ENCODE measurements at regions not wholly inside any gene's neighbourhood (a gene's known extent, or its start where the extent isn't known, plus 50 kb on each side); places are given as distances from the start of the nearest gene placed in this dataset.

DNA sequence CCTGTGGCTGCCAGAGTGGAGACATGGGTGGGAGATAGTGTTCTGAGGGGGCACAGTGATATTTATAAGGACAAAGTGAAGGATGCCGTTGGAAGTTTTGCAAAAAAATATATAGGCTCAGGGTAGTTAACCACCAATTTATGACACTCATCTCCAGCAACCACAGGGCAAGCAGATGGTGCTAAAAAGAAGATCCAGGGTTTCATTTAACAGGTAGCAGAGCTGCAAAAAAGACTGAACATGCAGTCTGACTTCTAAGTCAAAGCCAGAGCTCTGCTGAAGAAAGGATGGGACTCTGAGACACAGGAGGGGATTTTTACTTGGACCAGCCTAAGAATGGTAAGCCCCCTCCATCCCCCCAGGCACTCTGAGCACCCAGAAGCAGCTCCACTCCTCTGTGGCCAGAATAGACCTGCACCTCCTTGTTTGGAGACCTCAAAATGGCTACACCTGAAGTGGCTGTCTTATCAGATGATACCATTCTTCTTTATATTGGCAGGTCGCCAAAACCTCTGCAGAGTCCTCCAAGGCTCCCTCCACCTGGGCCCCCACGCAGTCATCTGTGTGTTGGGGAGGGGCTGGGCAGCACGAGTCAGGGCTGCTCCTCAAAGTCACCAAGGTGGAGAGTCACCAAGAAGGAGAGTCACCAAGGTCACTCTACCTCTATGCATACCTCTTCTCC is 161.4 kb upstream of the FAM9B start:
- DNase-seq (ENCODE audit: low read depth in 3 of 3): no peak

DNA sequence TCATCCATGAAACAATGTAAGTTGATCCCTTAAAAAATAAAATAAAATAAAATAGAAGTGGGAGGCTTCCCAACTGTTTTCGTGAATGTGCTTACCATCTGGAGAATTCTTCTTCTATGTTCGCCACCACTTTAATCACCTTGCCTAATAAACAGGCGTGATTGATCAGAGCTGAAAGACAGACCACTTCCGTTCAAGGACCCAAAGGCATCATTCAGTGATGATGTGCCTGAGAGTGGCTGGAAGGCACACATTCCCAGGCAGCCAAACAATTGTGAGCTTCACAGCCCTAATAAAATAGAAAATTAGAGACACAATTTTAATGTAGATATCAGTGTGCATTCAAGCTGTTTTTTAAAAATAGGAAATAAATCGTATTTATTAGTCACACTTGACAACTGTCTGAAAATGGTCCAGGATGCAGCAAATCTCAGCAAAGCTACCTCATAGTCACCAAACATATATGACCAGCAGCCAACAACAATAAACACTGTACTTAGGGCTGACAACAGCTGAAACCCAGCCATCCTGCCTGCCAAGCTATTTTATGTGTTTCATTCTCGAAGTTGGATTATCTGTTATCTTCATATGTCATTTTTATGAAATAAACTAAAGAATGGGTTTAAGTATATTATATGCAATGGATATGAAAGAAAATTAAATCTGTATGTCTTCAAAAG is 163.2 kb upstream of the FAM9B start:
- DNase-seq (ENCODE audit: low read depth in 3 of 3): no peak

DNA sequence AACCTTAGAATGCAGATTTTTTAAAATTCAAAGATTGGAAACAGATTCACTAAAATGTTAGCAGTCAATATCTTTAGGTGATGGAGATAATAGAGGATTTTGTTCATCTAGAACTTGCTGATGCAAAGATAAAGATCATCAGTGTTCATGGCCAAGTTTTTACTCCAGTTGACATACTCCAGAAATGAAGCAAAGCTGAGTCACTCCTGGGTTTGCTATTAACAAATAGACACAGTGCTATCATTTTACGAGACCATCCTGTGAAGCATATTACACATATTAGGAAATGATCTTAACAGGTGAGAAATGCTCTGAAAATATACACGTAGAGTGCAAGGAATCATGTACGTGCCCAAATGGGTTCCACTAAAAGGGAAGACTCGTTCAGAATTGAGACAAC is 170.6 kb upstream of the FAM9B start:
- DNase-seq (ENCODE audit: low read depth in 3 of 3): no peak

DNA sequence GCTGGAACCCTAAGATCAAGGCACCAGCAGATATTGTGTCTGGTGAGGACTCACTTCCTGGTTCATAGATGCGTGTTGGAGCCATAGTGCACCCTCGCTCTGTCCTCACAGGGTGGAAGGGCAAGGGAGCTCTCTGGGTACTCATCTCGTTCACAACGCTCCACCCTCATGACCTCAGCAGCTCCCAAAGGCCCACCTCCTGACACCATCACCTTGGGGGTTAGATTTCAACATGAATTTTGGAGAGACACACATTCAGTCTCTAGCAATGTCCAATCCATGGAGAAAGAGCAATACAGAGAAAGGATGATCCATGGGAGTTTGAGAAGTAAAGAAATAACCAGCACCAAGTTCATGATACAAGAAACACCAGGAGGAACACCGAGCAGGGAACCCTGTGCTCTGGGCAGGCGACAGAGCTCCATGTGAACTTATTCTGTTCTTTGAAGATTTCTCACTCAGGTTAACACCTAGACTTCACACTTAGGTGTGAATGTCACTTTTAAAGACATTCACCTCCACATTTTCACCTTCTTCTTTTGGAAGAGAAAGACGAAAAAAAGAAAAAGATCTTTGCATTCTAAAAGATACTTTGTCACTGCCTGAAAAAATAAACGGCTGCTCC is 171.8 kb upstream of the FAM9B start:
- no peak for DNase-seq (ENCODE audit: low read depth in 3 of 3)

DNA sequence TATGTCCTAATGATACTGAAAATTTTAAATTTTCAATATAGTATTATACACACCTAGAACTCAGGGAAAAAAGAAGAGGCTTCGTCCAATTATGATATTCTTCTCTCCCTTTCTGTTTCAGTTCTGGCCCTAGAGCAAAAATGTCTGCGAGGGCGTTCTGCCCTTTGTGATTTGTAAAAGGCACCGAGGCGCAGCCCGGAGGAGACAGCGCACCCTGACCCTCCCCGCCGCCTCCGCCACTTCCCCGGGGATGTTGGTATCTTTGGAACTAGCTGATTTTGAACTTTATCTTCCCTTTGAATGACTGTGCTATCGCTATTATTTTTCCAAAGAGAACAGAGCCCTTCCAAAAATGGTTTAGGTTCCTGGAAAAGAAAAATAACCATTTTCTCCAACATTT is 173.2 kb upstream of the FAM9B start:
- DNase-seq (ENCODE audit: low read depth in 3 of 3): no peak

DNA sequence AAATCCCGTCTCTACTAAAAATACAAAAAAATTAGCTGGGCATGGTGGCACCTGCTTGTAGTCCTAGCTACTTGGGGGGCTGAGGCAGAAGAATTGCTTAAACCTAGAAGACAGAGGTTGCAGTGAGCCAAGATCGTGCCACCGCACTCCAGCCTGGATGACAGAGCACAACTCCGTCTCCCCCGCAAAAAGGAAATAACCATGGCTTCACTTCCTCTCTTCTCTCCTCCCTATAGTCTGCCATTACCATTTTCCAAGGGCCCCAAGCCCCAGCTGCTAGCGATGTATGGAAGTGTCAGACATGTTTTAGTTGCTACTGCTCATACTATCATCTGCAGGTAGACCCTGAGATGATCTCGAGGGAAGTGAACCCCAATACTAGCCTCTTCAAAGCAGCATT is 177.3 kb upstream of the FAM9B start:
- DNase-seq (ENCODE audit: low read depth in 3 of 3): no peak

DNA sequence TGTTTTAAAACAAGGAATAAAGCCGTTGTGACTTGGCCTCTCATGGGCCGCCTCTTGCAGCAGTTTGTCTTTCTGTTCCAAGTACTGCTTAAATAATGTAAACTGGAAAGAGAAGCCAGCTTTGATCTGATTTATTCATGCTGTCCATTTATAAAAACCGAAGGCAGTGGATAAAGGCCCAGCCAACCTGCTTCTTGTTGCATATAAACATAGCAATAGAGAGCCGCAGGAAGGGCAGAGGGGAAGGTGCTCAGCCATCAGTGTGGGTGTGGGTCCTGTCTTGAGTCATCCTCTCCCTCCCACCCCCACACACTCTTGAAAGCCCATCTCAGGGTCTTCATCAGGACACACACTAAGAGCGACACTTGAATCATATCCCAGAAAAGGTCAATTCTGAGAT is 187.9 kb upstream of the FAM9B start:
- no peak for DNase-seq (ENCODE audit: low read depth in 3 of 3)

DNA sequence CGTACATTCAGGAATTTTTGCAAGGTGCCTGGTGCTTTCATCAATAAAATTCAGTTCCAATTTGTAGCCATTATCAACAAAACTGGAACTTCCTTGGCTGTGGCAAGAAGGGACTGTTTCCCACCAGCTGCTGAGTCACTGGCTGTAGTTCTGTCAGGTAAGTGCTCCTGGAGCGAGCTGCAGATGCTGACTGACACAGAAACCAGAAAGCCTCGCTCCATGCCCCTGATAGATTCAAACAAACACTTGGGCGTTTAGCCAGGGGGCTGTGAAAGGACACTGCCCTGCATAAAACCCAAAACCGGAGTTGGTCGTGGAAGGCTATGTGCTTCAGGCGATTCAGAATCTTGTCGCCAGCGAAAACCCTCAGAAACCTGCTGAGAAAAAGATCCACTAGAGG is 188.4 kb upstream of the FAM9B start:
- DNase-seq (ENCODE audit: low read depth in 3 of 3): no peak

DNA sequence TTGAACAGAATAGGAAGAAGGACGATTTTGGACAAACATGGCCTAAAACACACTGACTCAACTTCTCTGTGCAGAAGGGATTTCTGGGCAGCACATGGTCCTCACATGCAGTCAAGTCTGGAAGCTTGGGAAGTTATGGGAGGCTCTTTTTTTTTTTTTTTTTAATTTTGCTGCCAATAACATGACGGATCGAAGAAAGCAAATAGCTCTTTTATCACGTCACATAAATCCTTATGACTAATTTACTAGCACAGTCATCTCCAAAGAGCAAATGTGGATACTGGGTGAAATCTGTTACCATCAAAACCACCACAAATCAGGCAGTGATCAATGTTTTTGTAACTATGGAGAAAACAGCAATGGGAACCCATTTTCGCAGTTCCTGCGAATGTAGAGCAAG is 193.3 kb upstream of the FAM9B start:
- DNase-seq (ENCODE audit: low read depth in 3 of 3): no peak

DNA sequence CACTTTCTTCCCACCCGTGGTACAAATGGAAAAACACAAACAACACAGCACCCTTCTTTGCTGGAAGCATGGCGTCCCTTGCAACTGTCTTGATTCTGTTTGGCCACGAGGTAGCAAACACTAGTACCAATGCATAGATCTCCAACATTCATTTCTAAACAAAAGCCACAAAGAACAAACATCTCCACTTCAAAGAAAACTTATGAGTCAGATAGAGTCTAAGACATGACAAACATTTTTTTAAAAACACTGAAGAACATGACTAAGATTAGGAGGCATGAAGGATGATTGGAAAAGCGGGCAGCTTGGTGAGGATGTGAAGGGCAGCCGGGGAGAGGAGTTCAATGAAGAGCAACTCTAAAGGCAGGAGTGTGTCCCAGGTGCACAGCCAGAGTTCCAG is 197.6 kb upstream of the FAM9B start:
- no peak for DNase-seq (ENCODE audit: low read depth in 3 of 3)

DNA sequence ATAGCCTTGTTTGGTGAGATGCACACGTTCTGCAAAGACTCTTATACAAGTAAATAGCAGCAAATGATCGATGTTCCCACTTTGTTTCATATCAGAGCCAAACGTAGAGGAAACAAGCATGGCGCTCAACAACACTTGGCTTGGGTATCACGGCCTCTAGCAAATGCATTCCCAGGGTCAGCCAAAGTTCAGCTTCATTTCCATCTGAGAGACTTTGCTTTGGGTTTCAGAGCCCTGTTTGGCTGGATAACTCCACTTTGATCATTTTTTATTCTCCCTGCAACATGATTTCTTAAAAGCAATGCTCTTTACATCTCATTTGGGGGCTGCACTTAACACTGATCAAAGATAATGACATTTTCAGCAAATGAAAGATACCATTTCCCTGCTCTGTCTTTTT is 199.2 kb upstream of the FAM9B start:
- DNase-seq (ENCODE audit: low read depth in 3 of 3): no peak

DNA sequence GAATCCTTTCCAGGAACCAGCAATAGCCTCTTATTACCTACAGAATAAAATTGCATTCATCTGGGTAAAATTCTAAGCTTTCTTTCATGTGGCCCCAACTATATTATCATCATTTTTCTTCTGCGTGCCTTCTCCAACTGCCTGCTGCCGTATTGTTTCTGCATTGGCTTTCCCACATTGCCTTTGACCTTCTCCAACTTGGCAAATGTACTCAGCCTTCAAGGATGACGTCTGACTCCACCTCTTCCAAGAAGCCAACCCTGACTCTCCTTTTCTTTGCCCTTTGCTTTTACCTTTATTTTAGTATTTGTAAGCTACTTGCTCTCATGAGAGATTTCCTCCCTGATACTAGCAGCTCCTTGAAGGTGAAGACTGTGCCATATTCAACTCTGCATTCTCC is 200.4 kb upstream of the FAM9B start:
- no peak for DNase-seq (ENCODE audit: low read depth in 3 of 3)

DNA sequence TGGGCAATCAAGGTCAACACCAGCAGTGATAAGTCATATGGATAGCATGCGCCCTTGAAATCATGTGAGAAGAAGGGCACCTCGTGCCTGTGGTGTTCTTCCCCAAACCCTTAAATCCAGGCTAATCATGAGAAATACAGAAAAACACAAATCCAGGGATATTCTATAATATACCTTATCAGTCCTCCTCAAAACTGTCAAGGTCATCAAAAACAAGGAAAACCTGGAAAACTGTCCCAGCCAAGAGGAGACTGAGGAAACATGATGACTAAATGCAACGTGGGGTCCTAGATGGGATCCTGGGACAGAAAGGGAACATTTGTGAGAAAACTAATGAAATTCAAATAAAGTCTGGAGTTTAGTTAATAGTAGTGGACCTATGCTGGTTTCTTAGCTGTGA is 201.8 kb upstream of the FAM9B start:
- DNase-seq (ENCODE audit: low read depth in 3 of 3): no peak

DNA sequence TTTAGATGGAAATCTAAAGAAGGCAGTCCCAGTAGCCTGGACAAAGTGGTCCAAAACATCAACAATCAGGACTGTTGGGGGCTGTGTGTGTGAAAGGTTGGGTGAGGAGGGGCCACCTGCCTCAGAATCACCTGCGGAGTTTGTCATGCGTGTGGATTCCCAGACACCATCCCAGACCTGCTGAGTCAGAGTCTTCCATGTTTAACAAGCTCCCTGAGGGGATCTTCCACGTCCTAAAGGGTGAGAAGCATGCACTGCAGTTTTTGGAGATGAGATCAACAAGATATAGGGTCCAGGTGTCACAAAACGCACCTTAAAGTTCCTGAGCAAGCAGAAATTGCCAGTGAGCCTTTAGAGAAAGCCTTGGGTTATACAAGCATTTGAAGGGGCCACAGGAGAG is 207.0 kb upstream of the FAM9B start:
- no peak for DNase-seq (ENCODE audit: low read depth in 3 of 3)

DNA sequence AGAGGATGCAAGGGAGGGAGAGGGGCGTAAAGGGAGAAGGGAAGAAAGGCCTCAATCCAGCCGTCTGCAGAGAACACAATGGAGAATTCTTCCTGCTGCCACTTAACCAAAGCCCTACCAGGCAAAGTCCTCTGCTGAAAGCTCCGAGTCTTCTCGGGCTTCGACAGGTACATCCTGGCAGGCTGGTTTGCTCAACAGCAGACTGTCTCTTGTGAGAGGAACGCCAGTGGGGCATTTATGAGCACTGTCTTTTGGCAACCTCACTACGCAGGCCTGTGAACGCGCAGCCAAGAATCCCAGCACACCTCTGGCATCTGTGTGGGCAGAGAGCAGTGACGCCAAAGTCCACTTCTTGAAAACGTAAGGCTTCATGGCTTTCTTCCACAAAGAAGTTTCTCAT is 207.5 kb upstream of the FAM9B start:
- no peak for DNase-seq (ENCODE audit: low read depth in 3 of 3)

DNA sequence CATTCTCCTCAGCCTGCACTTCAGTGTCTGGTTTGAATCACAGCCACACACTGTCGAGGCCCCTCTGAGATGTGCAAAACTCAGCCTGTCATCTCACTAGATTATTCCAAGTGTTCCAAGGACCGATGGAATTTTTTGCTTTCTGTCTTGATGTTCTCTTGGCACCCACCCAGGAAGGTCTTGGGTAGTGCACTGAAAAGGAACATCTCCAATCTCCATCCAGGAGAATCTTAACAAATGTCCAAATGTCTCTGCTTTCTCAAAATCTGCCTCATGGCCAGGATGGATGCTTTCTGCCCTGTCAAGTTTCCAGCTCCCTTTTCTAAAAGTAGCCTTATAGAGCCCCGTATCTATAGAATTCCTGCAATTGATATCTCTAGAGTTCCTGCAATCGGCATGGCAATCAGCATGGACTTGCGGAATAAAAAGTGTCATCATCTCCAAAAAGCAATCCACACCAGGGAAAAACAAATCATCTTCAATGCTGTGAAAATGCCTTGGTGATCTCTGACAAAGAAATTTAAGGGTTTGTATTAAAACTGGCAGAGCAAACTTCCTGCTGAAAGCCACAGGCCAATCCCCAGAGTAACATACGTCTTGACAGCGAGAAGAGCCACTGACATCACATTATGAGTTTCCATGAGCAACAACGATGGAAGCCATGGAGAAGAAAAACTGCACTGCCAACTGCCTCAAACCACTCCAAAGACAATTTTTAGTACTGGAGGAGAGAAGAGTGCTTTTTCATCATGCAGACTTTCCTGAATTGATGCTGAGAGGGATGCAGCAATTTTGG is 215.3 kb upstream of the FAM9B start:
- no peak for DNase-seq (ENCODE audit: low read depth in 3 of 3)

DNA sequence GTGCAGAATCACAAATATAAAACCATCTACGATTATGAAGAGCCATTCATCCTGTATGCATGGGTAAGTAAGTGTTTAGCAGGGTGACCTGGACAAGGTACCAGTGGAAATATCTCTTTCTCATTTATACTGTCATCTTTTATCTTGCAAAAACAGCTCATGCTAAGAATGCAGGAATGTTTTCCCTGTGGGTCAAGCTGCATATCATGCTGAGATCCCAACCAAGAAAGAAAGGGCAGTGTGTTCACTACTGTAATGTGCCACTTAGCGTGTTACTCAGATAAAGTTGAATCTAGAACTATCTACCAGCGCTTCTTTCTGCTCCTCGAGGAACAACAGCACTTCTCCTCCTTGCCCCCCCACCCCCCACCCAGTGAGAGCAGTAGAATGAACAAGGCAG is 212.7 kb upstream of the TBL1X start:
- DNase-seq (ENCODE audit: low read depth in 3 of 3): no peak

DNA sequence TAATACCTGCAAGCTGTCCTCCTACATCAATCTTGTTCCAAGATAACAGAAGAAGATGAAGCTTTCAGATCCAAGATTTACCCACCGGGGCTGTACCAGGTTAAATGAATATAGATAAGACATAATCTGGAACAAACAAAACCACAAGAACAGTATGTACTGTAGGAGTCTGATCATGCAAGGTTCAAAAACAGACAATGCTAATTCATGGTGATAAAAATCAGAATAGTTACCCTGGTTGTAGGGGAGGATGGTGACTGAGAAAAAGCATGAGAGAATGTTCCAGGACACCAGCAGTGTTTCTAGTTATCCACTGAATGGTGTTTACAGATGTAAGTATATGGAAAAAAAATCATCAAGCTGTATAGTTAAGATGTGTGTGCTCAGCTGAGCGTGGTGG is 211.6 kb upstream of the TBL1X start:
- no peak for DNase-seq (ENCODE audit: low read depth in 3 of 3)

DNA sequence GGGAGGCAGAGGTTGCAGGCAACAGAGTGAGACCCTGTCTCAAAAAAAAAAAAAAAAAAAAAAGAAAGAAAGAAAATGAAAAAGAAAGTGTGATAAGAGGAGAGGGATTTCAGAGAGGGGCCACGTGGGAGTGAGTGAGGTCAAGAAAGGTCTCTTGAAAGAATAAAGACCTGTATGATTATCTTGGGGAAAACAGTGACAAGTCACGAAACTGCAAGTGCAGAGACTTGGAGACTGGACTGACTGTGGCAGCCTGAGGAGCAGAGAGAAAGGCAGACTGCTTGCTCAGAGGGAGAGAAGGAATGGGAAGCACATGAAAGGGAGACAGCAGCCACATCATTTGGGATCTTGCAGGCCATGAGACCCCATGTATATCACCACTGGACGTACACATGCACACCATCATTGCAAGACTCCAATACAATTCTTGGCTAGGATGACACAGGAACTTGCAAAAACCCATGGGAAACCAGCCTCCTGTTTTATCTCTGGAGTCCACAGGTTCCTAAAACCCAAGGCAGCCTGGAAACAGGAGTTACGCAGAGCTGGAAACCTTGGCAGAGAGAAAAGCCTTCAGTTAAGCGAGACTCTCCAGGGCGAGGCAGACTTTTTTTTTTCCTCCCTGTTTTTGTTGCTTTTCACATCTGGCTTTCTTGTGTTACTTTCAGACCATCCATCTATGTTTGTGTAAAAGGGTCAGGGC is 207.0 kb upstream of the TBL1X start:
- no peak for DNase-seq (ENCODE audit: low read depth in 3 of 3)

DNA sequence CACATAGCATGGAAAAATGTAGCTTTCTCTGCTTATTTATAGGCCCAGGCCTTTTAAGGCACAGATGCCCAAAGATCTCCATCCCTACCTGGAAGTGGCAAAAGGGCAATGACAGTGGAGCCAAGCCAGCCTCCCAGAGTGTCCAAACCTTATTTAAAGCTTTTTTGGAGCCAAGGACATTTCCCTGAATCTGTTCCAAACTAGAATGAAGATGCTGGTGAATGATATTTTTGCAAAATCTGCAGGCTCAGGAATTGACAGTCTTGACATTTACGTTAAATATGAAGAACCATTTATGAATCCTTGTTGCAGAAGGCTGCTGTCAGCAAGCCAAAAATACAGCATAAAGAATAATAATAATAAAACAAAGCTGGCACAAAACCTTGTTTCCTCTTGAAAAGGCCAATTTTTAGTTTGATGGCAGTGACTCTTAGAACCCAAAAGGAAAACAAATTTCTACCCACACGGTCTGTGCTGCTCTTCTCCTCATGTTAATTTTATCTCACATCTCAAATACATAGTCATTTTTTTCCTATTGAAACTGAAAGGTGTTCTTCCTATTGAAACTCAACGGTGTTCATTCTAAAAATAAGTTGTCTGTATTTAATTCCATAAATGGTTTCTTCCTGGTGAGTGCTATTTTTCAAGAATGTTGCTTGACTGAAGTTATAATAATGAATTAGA is 206.3 kb upstream of the TBL1X start:
- no peak for DNase-seq (ENCODE audit: low read depth in 3 of 3)

DNA sequence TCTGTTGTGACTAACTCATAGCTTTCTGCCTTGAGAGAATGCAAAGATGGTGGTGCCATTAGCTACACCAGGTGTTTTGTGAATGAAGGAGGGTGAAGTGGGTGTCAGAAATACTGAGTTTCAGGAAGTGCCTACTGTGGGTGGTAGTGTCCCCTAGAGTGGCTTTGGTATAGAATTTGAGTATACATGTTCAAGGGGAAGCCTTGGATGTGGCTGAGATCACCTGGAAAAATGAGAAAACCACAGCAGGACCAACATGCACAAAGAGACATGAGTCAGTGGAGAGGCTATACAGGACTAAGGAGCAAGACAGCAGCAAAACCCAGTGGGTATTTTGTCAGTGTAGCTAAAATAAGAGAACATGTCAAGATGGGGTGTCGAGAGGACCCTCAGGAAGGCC is 204.3 kb upstream of the TBL1X start:
- DNase-seq (ENCODE audit: low read depth in 3 of 3): no peak
